GM23338 (cell line): ENCODE measurements at regions not wholly inside any gene's neighbourhood (a gene's known extent, or its start where the extent isn't known, plus 50 kb on each side); places are given as distances from the start of the nearest gene placed in this dataset.

ENCODE experiments used
- ATAC-seq: fragments of 200-7000 bp; cut with Tn5 transposase; 3 replicates; pipeline ENCODE4 v1.9.1; 2020
- DNase-seq: peaks from one replicate; pipeline ENCODE4 v3.0.0-alpha.2; 2015; ENCODE audit warnings: low spot score
- H2AFZ ChIP-seq: fragments of 200-600 bp; sonication (generic); 2 replicates; pipeline ENCODE4 v1.8.0; 2016; ENCODE audit warnings: antibody characterized with exemption, mild to moderate bottlenecking, moderate library complexity
- H3F3A ChIP-seq: fragments of 200-600 bp; sonication (generic); replicated peaks from 2 replicates; pipeline ENCODE4 v1.8.0; 2017; ENCODE audit warnings: antibody characterized with exemption, mixed run types, low read depth
- H3K27ac ChIP-seq: fragments of 200-600 bp; sonication (generic); 2 replicates; pipeline ENCODE4 v1.6.1; 2016; ENCODE audit warnings: low read depth
- H3K27me3 ChIP-seq: fragments of 200-600 bp; sonication (generic); 2 replicates; pipeline ENCODE4 v1.8.0; 2016; ENCODE audit warnings: mild to moderate bottlenecking, mixed run types, moderate library complexity; ENCODE audit not compliant: insufficient read depth
- H3K36me3 ChIP-seq: fragments of 200-600 bp; sonication (generic); 2 replicates; pipeline ENCODE4 v1.8.0; 2016; ENCODE audit warnings: mild to moderate bottlenecking; ENCODE audit not compliant: insufficient read depth
- H3K4me1 ChIP-seq: fragments of 200-600 bp; sonication (generic); 2 replicates; pipeline ENCODE4 v1.8.0; 2016; ENCODE audit warnings: mild to moderate bottlenecking, moderate library complexity; ENCODE audit not compliant: insufficient read depth
- H3K4me2 ChIP-seq: fragments of 200-600 bp; sonication (generic); 2 replicates; pipeline ENCODE4 v1.7.1; 2017; ENCODE audit warnings: mixed run types
- H3K4me3 ChIP-seq: fragments of 200-600 bp; sonication (generic); 2 replicates; pipeline ENCODE4 v1.6.1; 2016; ENCODE audit warnings: mixed run types
- H3K79me2 ChIP-seq: fragments of 200-600 bp; sonication (generic); replicated peaks from 2 replicates; pipeline ENCODE4 v1.8.0; 2017; ENCODE audit warnings: mild to moderate bottlenecking; ENCODE audit not compliant: insufficient read depth
- H3K9me2 ChIP-seq: fragments of 200-600 bp; sonication (generic); 2 replicates; pipeline ENCODE4 v1.8.0; 2017; ENCODE audit not compliant: insufficient read depth
- H4K20me1 ChIP-seq: fragments of 200-600 bp; sonication (generic); replicated peaks from 2 replicates; pipeline ENCODE4 v1.8.0; 2017; ENCODE audit warnings: mild to moderate bottlenecking; ENCODE audit not compliant: insufficient read depth
- H3K27ac Mint-ChIP-seq: 2 replicates; pipeline ENCODE4 v1.8.0; 2020; ENCODE audit warnings: inconsistent platforms, mild to moderate bottlenecking, moderate library complexity, mixed read lengths
- H3K27me3 Mint-ChIP-seq: 3 replicates; pipeline ENCODE4 v1.8.0; 2022; ENCODE audit warnings: low read depth, mild to moderate bottlenecking, moderate library complexity, mixed read lengths, inconsistent platforms; ENCODE audit not compliant: insufficient read depth, poor library complexity
- H3K36me3 Mint-ChIP-seq: 3 replicates; pipeline ENCODE4 v1.8.0; 2021; ENCODE audit warnings: low read depth, mild to moderate bottlenecking, inconsistent platforms, moderate library complexity, mixed read lengths
- H3K4me1 Mint-ChIP-seq: 3 replicates; pipeline ENCODE4 v1.8.0; 2020; ENCODE audit warnings: mild to moderate bottlenecking, inconsistent platforms, mixed read lengths
- H3K4me3 Mint-ChIP-seq: 3 replicates; pipeline ENCODE4 v1.8.0; 2021; ENCODE audit warnings: moderate library complexity, mild to moderate bottlenecking, inconsistent platforms, mixed read lengths
- H3K9me3 Mint-ChIP-seq: 3 replicates; pipeline ENCODE4 v1.8.0; 2020; ENCODE audit warnings: moderate library complexity, mild to moderate bottlenecking, inconsistent platforms, mixed read lengths
- CTCF ChIP-seq, 2 experiments: fragments of 200-600 bp in 1 of 2; sonication (generic) in 1 of 2; conservative IDR thresholded peaks; 2 replicates each; pipeline versions ENCODE4 v1.5.1 to v1.6.1; 2016 to 2017; ENCODE audit warnings: antibody characterized with exemption in 2 of 2, low read depth in 2 of 2, mild to moderate bottlenecking in 2 of 2, moderate library complexity in 1 of 2
- ETS1 ChIP-seq: IDR thresholded peaks from 2 replicates; pipeline ENCODE4 v1.6.1; 2016; ENCODE audit warnings: antibody characterized with exemption
- EZH2 ChIP-seq: fragments of 200-600 bp; sonication (generic); IDR thresholded peaks from one replicate; pipeline ENCODE4 v1.8.0; 2017; ENCODE audit warnings: antibody characterized with exemption, mild to moderate bottlenecking, low read depth; ENCODE audit not compliant: unreplicated experiment
- JUNB ChIP-seq: IDR thresholded peaks from one replicate; pipeline ENCODE4 v1.6.1; 2016; ENCODE audit warnings: antibody characterized with exemption; ENCODE audit not compliant: unreplicated experiment
- NANOG ChIP-seq: IDR thresholded peaks from 2 replicates; pipeline ENCODE4 v1.6.1; 2016; ENCODE audit warnings: antibody characterized with exemption, borderline replicate concordance
- REST ChIP-seq: IDR thresholded peaks from one replicate; pipeline ENCODE4 v1.6.1; 2018; ENCODE audit warnings: antibody characterized with exemption; ENCODE audit not compliant: unreplicated experiment
- ZNF114 ChIP-seq: fragments of 250-450 bp; sonication (Bioruptor Pico); IDR thresholded peaks from 2 replicates; pipeline ENCODE4 v1.5.0; 2020; ENCODE audit warnings: mild to moderate bottlenecking, moderate library complexity

GRCh38 chr2:120988051-120988699 lies 252.5 kb downstream of the GLI2 start (continued):
- TF ChIP-seq REST = no peak
- no peak for TF ChIP-seq CTCF (conservative IDR thresholded peaks at IDR 0.05; ENCODE audit: low read depth in 2 of 2)
- no peak for TF ChIP-seq NANOG
- no peak for TF ChIP-seq ZNF114 (CRISPR knock-in tag)
- no peak for TF ChIP-seq ETS1
- no peak for TF ChIP-seq EZH2
- TF ChIP-seq JUNB = no peak

GRCh38 chr2:120988700-120989511 lies 253.2 kb downstream of the GLI2 start:
- Histone ChIP-seq H2AFZ (no peak overlapping the region), H4K20me1 (no peaks in the 10 kb centered on the region; the same call in 1 of the 2 replicates), H3F3A (no peaks in the 10 kb centered on the region), H3K4me3 (no peak overlapping the region), H3K27me3 (no peaks in the 10 kb centered on the region), H3K36me3 (peaks cover 15% of the 10 kb centered on the region; the same call in 1 of the 2 replicates), H3K27ac (no peak overlapping the region), H3K4me1 (no peaks in the 10 kb centered on the region), H3K4me2 (no peak overlapping the region), H3K79me2 (no peaks in the 10 kb centered on the region), H3K9me2 (no peaks in the 10 kb centered on the region)
- peaks cover 54% of the 10 kb centered on the region for H3K36me3 Mint-ChIP-seq
- no peaks in the 10 kb centered on the region for H3K4me1 Mint-ChIP-seq
- no peak for ATAC-seq
- no peak for DNase-seq
- peaks cover 7% of the 10 kb centered on the region for H3K27me3 Mint-ChIP-seq
- H3K9me3 Mint-ChIP-seq = no peaks in the 10 kb centered on the region
- H3K4me3 Mint-ChIP-seq = no peak overlapping the region
- H3K27ac Mint-ChIP-seq = no peak overlapping the region
- TF ChIP-seq REST (no peak), EZH2 (no peak)
